IMR-90 (cell line): ENCODE measurements at regions not wholly inside any gene's neighbourhood (a gene's known extent, or its start where the extent isn't known, plus 50 kb on each side); places are given as distances from the start of the nearest gene placed in this dataset.

ENCODE experiments used
- ATAC-seq: fragments of 200-7000 bp; cut with Tn5 transposase; 2 replicates; pipeline ENCODE4 v1.9.1; 2020; ENCODE audit warnings: low read depth, mild to moderate bottlenecking, moderate library complexity
- BruUV-seq: library from RNA; stranded (reverse); fragments of 400-500 nt; replicated peaks from 2 replicates; lab custom pipeline; 2021; lab: Mats Ljungman, UMichigan
- CTCF ChIA-PET: fragments of 300-600 bp; formaldehyde crosslinking; extraction: SDS; loops from one replicate; lab custom pipeline; 2021; ENCODE audit warnings: antibody characterized with exemption; lab: Yijun Ruan, JAX
- POLR2A ChIA-PET: fragments of 300-600 bp; sonication (Branson Sonifier 250); formaldehyde crosslinking; loops from one replicate; lab custom pipeline; 2022; ENCODE audit warnings: antibody characterized with exemption; ENCODE audit not compliant: unreplicated experiment; lab: Charles Lee
- DNase-seq: peaks from one replicate; pipeline ENCODE4 v3.0.0; 2013
- H2AFZ ChIP-seq: replicated peaks from 2 replicates; pipeline ENCODE3; 2013; ENCODE audit warnings: low read length, mild to moderate bottlenecking; ENCODE audit not compliant: poor library complexity
- H2AK5ac ChIP-seq: 2 replicates; pipeline ENCODE4 v1.6.1; 2013; ENCODE audit warnings: low read depth, low read length, inconsistent platforms
- H2AK9ac ChIP-seq: replicated peaks from 2 replicates; pipeline ENCODE3; 2013; ENCODE audit warnings: mild to moderate bottlenecking, low read depth, low read length, moderate library complexity; ENCODE audit not compliant: poor library complexity
- H2BK120ac ChIP-seq: 2 replicates; pipeline ENCODE4 v1.6.1; 2013; ENCODE audit warnings: low read depth, low read length, inconsistent platforms
- H2BK15ac ChIP-seq: 3 replicates; pipeline ENCODE4 v1.6.1; 2013; ENCODE audit warnings: low read depth, low read length, inconsistent platforms
- H2BK20ac ChIP-seq: 2 replicates; pipeline ENCODE4 v1.6.1; 2013; ENCODE audit warnings: low read depth, mild to moderate bottlenecking, inconsistent platforms, low read length, moderate library complexity
- H2BK5ac ChIP-seq: 2 replicates; pipeline ENCODE4 v1.6.1; 2013; ENCODE audit warnings: mild to moderate bottlenecking, low read depth, low read length, inconsistent platforms; ENCODE audit not compliant: poor library complexity, severe bottlenecking
- H3K14ac ChIP-seq: replicated peaks from 2 replicates; pipeline ENCODE4 v1.6.1; 2013; ENCODE audit warnings: low read depth, low read length, inconsistent platforms
- H3K18ac ChIP-seq: 2 replicates; pipeline ENCODE4 v1.6.1; 2013; ENCODE audit warnings: low read depth, low read length, control low read depth
- H3K23ac ChIP-seq: 2 replicates; pipeline ENCODE4 v1.6.1; 2013; ENCODE audit warnings: low read depth, low read length, inconsistent platforms
- H3K27ac ChIP-seq: 2 replicates; pipeline ENCODE4 v1.5.1; 2013; ENCODE audit warnings: mild to moderate bottlenecking, control low read depth, low read length; ENCODE audit not compliant: insufficient read depth
- H3K27me3 ChIP-seq: 2 replicates; pipeline ENCODE4 v1.6.1; 2013; ENCODE audit warnings: low read length; ENCODE audit not compliant: control insufficient read depth, insufficient read depth
- H3K36me3 ChIP-seq: 2 replicates; pipeline ENCODE4 v1.6.1; 2013; ENCODE audit warnings: low read length, mixed read lengths; ENCODE audit not compliant: control insufficient read depth, insufficient read depth
- H3K4ac ChIP-seq: 2 replicates; pipeline ENCODE4 v1.6.1; 2013; ENCODE audit warnings: low read depth, low read length, inconsistent platforms
- H3K4me1 ChIP-seq: 2 replicates; pipeline ENCODE4 v1.6.1; 2013; ENCODE audit warnings: low read length, mixed read lengths; ENCODE audit not compliant: control insufficient read depth, insufficient read depth
- H3K4me2 ChIP-seq: 2 replicates; pipeline ENCODE4 v1.6.1; 2013; ENCODE audit warnings: low read depth, mild to moderate bottlenecking, control low read depth, low read length, moderate library complexity
- H3K4me3 ChIP-seq: 2 replicates; pipeline ENCODE4 v1.5.1; 2013; ENCODE audit warnings: low read depth, mild to moderate bottlenecking, control low read depth, low read length, moderate library complexity; ENCODE audit not compliant: insufficient read depth
- H3K56ac ChIP-seq: 2 replicates; pipeline ENCODE4 v1.6.1; 2013; ENCODE audit warnings: low read length, inconsistent platforms; ENCODE audit not compliant: insufficient read depth; ENCODE audit errors: extremely low read depth
- H3K79me1 ChIP-seq, 2 experiments: 2 replicates each; pipeline ENCODE4 v1.6.1; 2013; ENCODE audit warnings: low read length in 2 of 2, inconsistent platforms in 1 of 2, low read depth in 1 of 2
- H3K9ac ChIP-seq: 2 replicates; pipeline ENCODE4 v1.6.1; 2013; ENCODE audit warnings: low read depth, low read length, control low read depth
- H3K9me1 ChIP-seq: 2 replicates; pipeline ENCODE4 v1.6.1; 2013; ENCODE audit warnings: low read length, inconsistent platforms; ENCODE audit not compliant: insufficient read depth
- H3K9me3 ChIP-seq: 2 replicates; pipeline ENCODE4 v1.6.1; 2013; ENCODE audit warnings: low read length; ENCODE audit not compliant: control insufficient read depth, insufficient read depth
- H4K20me1 ChIP-seq: 2 replicates; pipeline ENCODE4 v1.6.1; 2013; ENCODE audit warnings: low read length, inconsistent platforms; ENCODE audit not compliant: insufficient read depth
- H4K5ac ChIP-seq: 2 replicates; pipeline ENCODE4 v1.6.1; 2013; ENCODE audit warnings: mild to moderate bottlenecking, low read depth, low read length, control low read depth
- H4K8ac ChIP-seq, 2 experiments: 2 replicates each; pipeline ENCODE4 v1.6.1; 2013; ENCODE audit warnings: low read depth in 2 of 2, low read length in 2 of 2, control low read depth in 1 of 2, inconsistent platforms in 1 of 2
- H4K91ac ChIP-seq: 2 replicates; pipeline ENCODE4 v1.6.1; 2013; ENCODE audit warnings: low read depth, low read length, inconsistent platforms; ENCODE audit not compliant: insufficient read depth
- BHLHE40 ChIP-seq: fragments of 150-350 bp; IDR thresholded peaks from 2 replicates; pipeline ENCODE4 v1.6.1; 2016; ENCODE audit warnings: mild to moderate bottlenecking, low read depth, low read length
- CEBPB ChIP-seq: IDR thresholded peaks from 2 replicates; pipeline ENCODE4 v1.6.1; 2012; ENCODE audit warnings: low read depth, low read length, improper control_type of control experiment
- CHD1 ChIP-seq: IDR thresholded peaks from 2 replicates; pipeline ENCODE4 v1.6.1; 2012; ENCODE audit warnings: low read depth, low read length, improper control_type of control experiment
- FOS ChIP-seq: fragments of 150-350 bp; IDR thresholded peaks from 2 replicates; pipeline ENCODE4 v1.6.1; 2016; ENCODE audit warnings: low read depth, low read length
- MAFK ChIP-seq: IDR thresholded peaks from 2 replicates; pipeline ENCODE4 v1.6.1; 2012; ENCODE audit warnings: low read depth, low read length, improper control_type of control experiment
- MAZ ChIP-seq: IDR thresholded peaks from 2 replicates; pipeline ENCODE4 v1.6.1; 2012; ENCODE audit warnings: low read depth, mild to moderate bottlenecking, low read length, improper control_type of control experiment, moderate library complexity, borderline replicate concordance
- MXI1 ChIP-seq: IDR thresholded peaks from 2 replicates; pipeline ENCODE4 v1.6.1; 2012; ENCODE audit warnings: low read depth, mild to moderate bottlenecking, low read length, moderate library complexity, borderline replicate concordance
- NFE2L2 ChIP-seq: fragments of 150-350 bp; IDR thresholded peaks from 2 replicates; pipeline ENCODE4 v1.6.1; 2016; ENCODE audit warnings: low read depth, mild to moderate bottlenecking, low read length
- POLR2A ChIP-seq: IDR thresholded peaks from 2 replicates; pipeline ENCODE4 v1.6.1; 2012; ENCODE audit warnings: mild to moderate bottlenecking, low read depth, low read length
- RAD21 ChIP-seq: IDR thresholded peaks from 2 replicates; pipeline ENCODE4 v1.6.1; 2012; ENCODE audit warnings: low read length, improper control_type of control experiment
- RCOR1 ChIP-seq: IDR thresholded peaks from 2 replicates; pipeline ENCODE4 v1.6.1; 2012; ENCODE audit warnings: mild to moderate bottlenecking, low read length, improper control_type of control experiment; ENCODE audit not compliant: insufficient replicate concordance
- RFX5 ChIP-seq: IDR thresholded peaks from 2 replicates; pipeline ENCODE4 v1.8.0; 2012; ENCODE audit warnings: low read depth, mild to moderate bottlenecking, low read length, moderate library complexity
- SMC3 ChIP-seq: fragments of 150-350 bp; IDR thresholded peaks from 2 replicates; pipeline ENCODE4 v1.6.1; 2016; ENCODE audit warnings: low read depth, mild to moderate bottlenecking, antibody characterized with exemption, low read length, moderate library complexity
- WGBS, 2 experiments: methylation state at CpG; one replicate each; pipeline versions ENCODE4 v1.1.5 to v1.1.7; 2013; ENCODE audit warnings: missing lambda C conversion rate in 2 of 2; ENCODE audit not compliant: insufficient read length in 1 of 2; ENCODE audit errors: extremely low coverage in 2 of 2; 5-methylcytosine and 5-hydroxymethylcytosine counted together
- dilution Hi-C: fragments of 300-500 bp; cut with HindIII; formaldehyde crosslinking; loops from one replicate; pipeline ENCODE4 v1.14.3; 2018; ENCODE audit warnings: low sequenced_read_pairs; ENCODE audit not compliant: unreplicated experiment
- in situ Hi-C: fragments of 300-500 bp; cut with MboI; formaldehyde crosslinking; loops from 3 replicates; pipeline ENCODE4 v1.14.3; 2019; ENCODE audit warnings: low sequenced_read_pairs, inconsistent platforms, mixed read lengths
- intact Hi-C: fragments of 100-400 bp; cut with micrococcal nuclease; formaldehyde crosslinking; loops from 2 replicates; pipeline ENCODE4 v1.10.0; 2022
- TF ChIP-seq, protein P1 (sequence below): fragments of 150-350 bp; IDR thresholded peaks from 2 replicates; pipeline ENCODE4 v1.6.1; 2016; ENCODE audit warnings: low read depth, mild to moderate bottlenecking, low read length, moderate library complexity, borderline replicate concordance
- TF ChIP-seq, protein P2 (sequence below): conservative IDR thresholded peaks from 2 replicates; pipeline ENCODE4 v1.5.1; 2012; ENCODE audit warnings: mild to moderate bottlenecking, low read depth, low read length, improper control_type of control experiment

- Histone ChIP-seq H4K91ac (no peak overlapping the region), H2BK15ac (no peak overlapping the region), H2BK5ac (no peak overlapping the region), H3K27ac (no peak overlapping the region), H3K4me2 (no peak overlapping the region), H3K56ac (no peak overlapping the region), H3K23ac (no peak overlapping the region), H3K9me3 (peaks cover 9% of the 10 kb centered on the region; the same call in 1 of the 2 replicates), H3K9ac (no peak overlapping the region), H2AFZ (no peak overlapping the region), H4K8ac (no peak overlapping the region), H3K36me3 (no peaks in the 10 kb centered on the region), H3K18ac (no peak overlapping the region), H3K14ac (no peak overlapping the region), H2BK120ac (no peak overlapping the region), H2AK9ac (no peak overlapping the region), H3K4ac (no peak overlapping the region), H3K4me1 (no peaks in the 10 kb centered on the region), H3K4me3 (no peak overlapping the region), H2BK20ac (no peak overlapping the region), H2AK5ac (no peak overlapping the region), H3K27me3 (no peaks in the 10 kb centered on the region), H4K20me1 (no peaks in the 10 kb centered on the region), H3K79me1 (no peaks in the 10 kb centered on the region), H4K5ac (no peak overlapping the region), H3K9me1 (no peaks in the 10 kb centered on the region)
- ATAC-seq (no peak), DNase-seq (no peak)
- BruUV-seq = no TSS peak
- POLR2A ChIA-PET = no interaction called here
- no CpG with 5 or more reads among the region's 2 CpGs for WGBS, 2 experiments
- dilution Hi-C loops = no loop called here
- intact Hi-C loops = no loop called here
- CTCF ChIA-PET = no interaction called here
- TF ChIP-seq RAD21 (no peak), RCOR1 (no peak), MAZ (no peak), POLR2A (no peak), SMC3 (no peak), RFX5 (no peak), FOS (no peak), MXI1 (no peak), NFE2L2 (no peak), BHLHE40 (no peak), CHD1 (no peak), MAFK (no peak), CEBPB (no peak)
- TF ChIP-seq, protein P1, sequence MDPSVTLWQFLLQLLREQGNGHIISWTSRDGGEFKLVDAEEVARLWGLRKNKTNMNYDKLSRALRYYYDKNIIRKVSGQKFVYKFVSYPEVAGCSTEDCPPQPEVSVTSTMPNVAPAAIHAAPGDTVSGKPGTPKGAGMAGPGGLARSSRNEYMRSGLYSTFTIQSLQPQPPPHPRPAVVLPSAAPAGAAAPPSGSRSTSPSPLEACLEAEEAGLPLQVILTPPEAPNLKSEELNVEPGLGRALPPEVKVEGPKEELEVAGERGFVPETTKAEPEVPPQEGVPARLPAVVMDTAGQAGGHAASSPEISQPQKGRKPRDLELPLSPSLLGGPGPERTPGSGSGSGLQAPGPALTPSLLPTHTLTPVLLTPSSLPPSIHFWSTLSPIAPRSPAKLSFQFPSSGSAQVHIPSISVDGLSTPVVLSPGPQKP = no peak
- TF ChIP-seq, protein P2, sequence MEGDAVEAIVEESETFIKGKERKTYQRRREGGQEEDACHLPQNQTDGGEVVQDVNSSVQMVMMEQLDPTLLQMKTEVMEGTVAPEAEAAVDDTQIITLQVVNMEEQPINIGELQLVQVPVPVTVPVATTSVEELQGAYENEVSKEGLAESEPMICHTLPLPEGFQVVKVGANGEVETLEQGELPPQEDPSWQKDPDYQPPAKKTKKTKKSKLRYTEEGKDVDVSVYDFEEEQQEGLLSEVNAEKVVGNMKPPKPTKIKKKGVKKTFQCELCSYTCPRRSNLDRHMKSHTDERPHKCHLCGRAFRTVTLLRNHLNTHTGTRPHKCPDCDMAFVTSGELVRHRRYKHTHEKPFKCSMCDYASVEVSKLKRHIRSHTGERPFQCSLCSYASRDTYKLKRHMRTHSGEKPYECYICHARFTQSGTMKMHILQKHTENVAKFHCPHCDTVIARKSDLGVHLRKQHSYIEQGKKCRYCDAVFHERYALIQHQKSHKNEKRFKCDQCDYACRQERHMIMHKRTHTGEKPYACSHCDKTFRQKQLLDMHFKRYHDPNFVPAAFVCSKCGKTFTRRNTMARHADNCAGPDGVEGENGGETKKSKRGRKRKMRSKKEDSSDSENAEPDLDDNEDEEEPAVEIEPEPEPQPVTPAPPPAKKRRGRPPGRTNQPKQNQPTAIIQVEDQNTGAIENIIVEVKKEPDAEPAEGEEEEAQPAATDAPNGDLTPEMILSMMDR = no peak
- in situ Hi-C loops = no loop called here
Observed at GRCh38 chr18:51337406-51337805, 139.9 kb upstream of the MEX3C start.
